ENCODE measurements at regions not wholly inside any gene's neighbourhood (a gene's known extent, or its start where the extent isn't known, plus 50 kb on each side); places are given as distances from the start of the nearest gene placed in this dataset.

DNA sequence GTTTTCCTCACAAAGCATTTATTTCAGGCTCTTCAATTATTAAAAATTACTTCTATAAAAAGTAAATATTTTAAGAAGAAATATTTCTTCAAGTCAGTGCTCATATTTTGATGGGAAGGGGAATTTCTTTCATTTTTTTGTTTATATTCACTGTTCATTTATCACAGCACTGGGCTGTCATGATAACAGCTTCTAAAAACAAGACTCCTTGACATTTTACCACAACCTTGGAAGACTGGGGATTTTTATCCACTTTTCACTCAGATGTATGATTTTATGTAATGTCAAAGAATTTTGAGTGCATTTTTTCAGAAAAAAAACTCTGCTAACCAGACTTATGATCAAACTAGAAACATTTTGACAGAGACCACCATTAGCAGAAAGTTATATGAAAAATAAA lies 149.7 kb downstream of the PHLDA1 start:
- TF ChIP-seq, protein P1, sequence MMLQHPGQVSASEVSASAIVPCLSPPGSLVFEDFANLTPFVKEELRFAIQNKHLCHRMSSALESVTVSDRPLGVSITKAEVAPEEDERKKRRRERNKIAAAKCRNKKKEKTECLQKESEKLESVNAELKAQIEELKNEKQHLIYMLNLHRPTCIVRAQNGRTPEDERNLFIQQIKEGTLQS (IDR thresholded peaks at IDR 0.05): no peak
- TF ChIP-seq HNF4G (IDR thresholded peaks at IDR 0.05) (no peak), CTCF (IDR thresholded peaks at IDR 0.05; ENCODE audit: low read depth, low read length, missing input control) (no peak), SP1 (IDR thresholded peaks at IDR 0.05) (no peak), FOXA1 (IDR thresholded peaks at IDR 0.05) (no peak), RAD21 (IDR thresholded peaks at IDR 0.05) (no peak), JUND (IDR thresholded peaks at IDR 0.05) (no peak)
- TF ChIP-seq, protein P2, sequence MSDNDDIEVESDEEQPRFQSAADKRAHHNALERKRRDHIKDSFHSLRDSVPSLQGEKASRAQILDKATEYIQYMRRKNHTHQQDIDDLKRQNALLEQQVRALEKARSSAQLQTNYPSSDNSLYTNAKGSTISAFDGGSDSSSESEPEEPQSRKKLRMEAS (IDR thresholded peaks at IDR 0.05): no peak
- TF ChIP-seq, protein P3, sequence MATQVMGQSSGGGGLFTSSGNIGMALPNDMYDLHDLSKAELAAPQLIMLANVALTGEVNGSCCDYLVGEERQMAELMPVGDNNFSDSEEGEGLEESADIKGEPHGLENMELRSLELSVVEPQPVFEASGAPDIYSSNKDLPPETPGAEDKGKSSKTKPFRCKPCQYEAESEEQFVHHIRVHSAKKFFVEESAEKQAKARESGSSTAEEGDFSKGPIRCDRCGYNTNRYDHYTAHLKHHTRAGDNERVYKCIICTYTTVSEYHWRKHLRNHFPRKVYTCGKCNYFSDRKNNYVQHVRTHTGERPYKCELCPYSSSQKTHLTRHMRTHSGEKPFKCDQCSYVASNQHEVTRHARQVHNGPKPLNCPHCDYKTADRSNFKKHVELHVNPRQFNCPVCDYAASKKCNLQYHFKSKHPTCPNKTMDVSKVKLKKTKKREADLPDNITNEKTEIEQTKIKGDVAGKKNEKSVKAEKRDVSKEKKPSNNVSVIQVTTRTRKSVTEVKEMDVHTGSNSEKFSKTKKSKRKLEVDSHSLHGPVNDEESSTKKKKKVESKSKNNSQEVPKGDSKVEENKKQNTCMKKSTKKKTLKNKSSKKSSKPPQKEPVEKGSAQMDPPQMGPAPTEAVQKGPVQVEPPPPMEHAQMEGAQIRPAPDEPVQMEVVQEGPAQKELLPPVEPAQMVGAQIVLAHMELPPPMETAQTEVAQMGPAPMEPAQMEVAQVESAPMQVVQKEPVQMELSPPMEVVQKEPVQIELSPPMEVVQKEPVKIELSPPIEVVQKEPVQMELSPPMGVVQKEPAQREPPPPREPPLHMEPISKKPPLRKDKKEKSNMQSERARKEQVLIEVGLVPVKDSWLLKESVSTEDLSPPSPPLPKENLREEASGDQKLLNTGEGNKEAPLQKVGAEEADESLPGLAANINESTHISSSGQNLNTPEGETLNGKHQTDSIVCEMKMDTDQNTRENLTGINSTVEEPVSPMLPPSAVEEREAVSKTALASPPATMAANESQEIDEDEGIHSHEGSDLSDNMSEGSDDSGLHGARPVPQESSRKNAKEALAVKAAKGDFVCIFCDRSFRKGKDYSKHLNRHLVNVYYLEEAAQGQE (IDR thresholded peaks at IDR 0.05): no peak
- Histone ChIP-seq H3K9me3 (ENCODE audit: control insufficient read depth in 4 of 4, low read length in 3 of 4) (no peaks in the 10 kb centered on the region), H3K36me3 (ENCODE audit: control insufficient read depth in 4 of 4, insufficient read depth in 3 of 4, low read depth in 1 of 4, low read length in 3 of 4) (no peaks in the 10 kb centered on the region), H3K9ac (ENCODE audit: low read depth in 1 of 2, low read length in 2 of 2) (no peak overlapping the region), H3K27me3 (ENCODE audit: control insufficient read depth in 4 of 4, insufficient read depth in 4 of 4, low read length in 3 of 4) (no peaks in the 10 kb centered on the region), H3K4me1 (ENCODE audit: control insufficient read depth in 4 of 4, insufficient read depth in 4 of 4, low read length in 3 of 4) (peaks cover 0 to 12% (median 5%) of the 10 kb centered on the region in 4 donors), H3K27ac (ENCODE audit: low read depth in 1 of 2, low read length in 2 of 2) (no peak overlapping the region), H3K4me3 (ENCODE audit: low read depth in 1 of 3, low read length in 3 of 3) (no peak overlapping the region)
- no peak for DNase-seq (ENCODE audit: low spot score)

DNA sequence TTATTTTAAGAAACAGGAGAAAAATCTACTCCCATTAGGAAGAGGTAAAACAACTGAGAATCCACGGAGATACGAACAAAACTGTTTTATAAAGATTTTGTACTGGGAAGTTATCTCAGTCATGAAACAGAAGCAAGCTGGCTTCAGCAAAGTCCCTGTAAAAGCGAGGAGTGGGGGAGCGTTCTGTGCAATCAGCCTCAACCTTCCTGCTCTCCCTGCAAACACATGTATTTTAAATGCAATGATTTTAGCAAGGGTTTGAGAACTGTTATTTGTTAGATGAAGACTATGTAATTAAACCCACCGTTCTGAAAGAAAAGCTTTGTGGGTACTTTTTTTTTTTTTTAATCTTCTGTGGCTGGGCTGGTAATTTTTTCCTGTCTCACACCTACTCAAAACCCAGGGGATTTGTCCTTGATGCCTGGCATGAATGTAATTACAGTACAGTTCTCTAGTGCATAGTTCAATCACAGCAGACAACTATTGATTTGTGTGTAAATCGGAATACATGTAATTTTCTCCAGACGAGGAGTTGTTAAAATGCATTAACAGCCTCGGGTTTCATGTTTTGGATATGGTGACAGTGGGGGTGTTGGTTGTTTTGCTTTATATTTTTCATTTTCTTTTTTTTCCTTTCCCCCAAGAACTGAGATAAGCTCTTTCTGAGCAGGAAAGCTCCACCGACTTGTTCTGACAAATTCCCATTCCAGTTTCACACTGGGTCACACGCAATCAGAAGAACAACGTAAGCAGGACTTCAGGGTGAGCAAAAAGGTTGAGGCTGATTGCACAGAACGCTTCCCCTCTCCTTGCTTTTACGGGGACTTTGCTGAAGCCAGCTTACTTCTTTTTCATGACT lies 153.6 kb downstream of the PHLDA1 start:
- Histone ChIP-seq H3K9me3 (ENCODE audit: control insufficient read depth in 4 of 4, low read length in 3 of 4) (no peaks in the 10 kb centered on the region), H3K36me3 (ENCODE audit: control insufficient read depth in 4 of 4, insufficient read depth in 3 of 4, low read depth in 1 of 4, low read length in 3 of 4) (no peaks in the 10 kb centered on the region), H3K4me3 (ENCODE audit: low read depth in 1 of 3, low read length in 3 of 3) (peak overlapping the region in 1 of 3 donors; percentile 27), H3K4me1 (ENCODE audit: control insufficient read depth in 4 of 4, insufficient read depth in 4 of 4, low read length in 3 of 4) (peaks cover 0 to 15% (median 6%) of the 10 kb centered on the region in 4 donors), H3K27me3 (ENCODE audit: control insufficient read depth in 4 of 4, insufficient read depth in 4 of 4, low read length in 3 of 4) (no peaks in the 10 kb centered on the region), H3K9ac (ENCODE audit: low read depth in 1 of 2, low read length in 2 of 2) (peak overlapping the region in 1 of 2 donors; percentile 49), H3K27ac (ENCODE audit: low read depth in 1 of 2, low read length in 2 of 2) (no peak overlapping the region)
- TF ChIP-seq FOXA1 (IDR thresholded peaks at IDR 0.05) (no peak), NR2F2 (IDR thresholded peaks at IDR 0.05) (peak; percentile 68), RAD21 (IDR thresholded peaks at IDR 0.05) (peak; percentile 8 to 42), SP1 (IDR thresholded peaks at IDR 0.05) (peak; percentile 26)
- TF ChIP-seq, protein P3 (IDR thresholded peaks at IDR 0.05): no peak
- 32% methylated on average over 13 of the region's 13 CpGs for WGBS
- no peak for DNase-seq (ENCODE audit: low spot score)

Measured in liver (tissue), 8 donors.